Osteocyte (in vitro differentiated cells): ENCODE measurements at regions not wholly inside any gene's neighbourhood (a gene's known extent, or its start where the extent isn't known, plus 50 kb on each side); places are given as distances from the start of the nearest gene placed in this dataset.

ENCODE experiments used
- DNase-seq: peaks from one replicate; pipeline ENCODE4 v3.0.0; 2021; ENCODE audit warnings: mixed read lengths; ENCODE audit not compliant: unreplicated experiment; ENCODE audit errors: extremely low spot score
- H3K27ac Mint-ChIP-seq: one replicate; pipeline ENCODE4 v1.8.0; 2021; ENCODE audit warnings: mild to moderate bottlenecking, mixed read lengths; ENCODE audit not compliant: unreplicated experiment
- H3K27me3 Mint-ChIP-seq: one replicate; pipeline ENCODE4 v1.8.0; 2021; ENCODE audit warnings: mixed read lengths; ENCODE audit not compliant: unreplicated experiment
- H3K36me3 Mint-ChIP-seq: one replicate; pipeline ENCODE4 v1.8.0; 2021; ENCODE audit warnings: mixed read lengths; ENCODE audit not compliant: unreplicated experiment
- H3K4me1 Mint-ChIP-seq: one replicate; pipeline ENCODE4 v1.8.0; 2021; ENCODE audit warnings: mixed read lengths; ENCODE audit not compliant: unreplicated experiment
- H3K4me3 Mint-ChIP-seq: one replicate; pipeline ENCODE4 v1.8.0; 2021; ENCODE audit warnings: mild to moderate bottlenecking, moderate library complexity, mixed read lengths; ENCODE audit not compliant: unreplicated experiment
- H3K9me3 Mint-ChIP-seq: one replicate; pipeline ENCODE4 v1.8.0; 2021; ENCODE audit warnings: mixed read lengths; ENCODE audit not compliant: unreplicated experiment
- TF ChIP-seq, protein P1 (sequence below): fragments of 200-600 bp; sonication (generic); IDR thresholded peaks from 2 replicates; pipeline ENCODE4 v1.5.0; 2021; ENCODE audit warnings: antibody characterized with exemption, mild to moderate bottlenecking, moderate library complexity

DNA sequence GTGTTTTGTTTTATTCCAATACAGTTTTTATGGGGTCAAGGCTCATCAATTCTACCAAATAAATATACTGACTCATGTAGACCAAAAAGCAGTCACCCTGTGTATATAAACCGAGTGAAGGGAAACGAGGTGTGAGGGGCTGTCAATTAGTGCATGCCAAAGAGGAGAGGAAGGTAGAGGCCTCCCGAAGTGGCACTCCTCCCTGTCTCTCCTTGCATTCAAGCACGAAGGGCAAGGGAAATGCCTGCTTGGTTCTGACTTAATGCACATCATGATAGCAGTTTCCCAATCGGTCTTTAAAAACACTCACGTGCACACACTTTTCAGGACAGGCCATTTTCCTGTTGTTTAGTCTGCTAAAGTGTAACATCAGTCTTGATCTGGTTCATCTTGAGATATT, 125.6 kb upstream of the SLCO6A1 start:
- no peak for DNase-seq
- H3K27me3 Mint-ChIP-seq = no peaks in the 10 kb centered on the region
- TF ChIP-seq, protein P1, sequence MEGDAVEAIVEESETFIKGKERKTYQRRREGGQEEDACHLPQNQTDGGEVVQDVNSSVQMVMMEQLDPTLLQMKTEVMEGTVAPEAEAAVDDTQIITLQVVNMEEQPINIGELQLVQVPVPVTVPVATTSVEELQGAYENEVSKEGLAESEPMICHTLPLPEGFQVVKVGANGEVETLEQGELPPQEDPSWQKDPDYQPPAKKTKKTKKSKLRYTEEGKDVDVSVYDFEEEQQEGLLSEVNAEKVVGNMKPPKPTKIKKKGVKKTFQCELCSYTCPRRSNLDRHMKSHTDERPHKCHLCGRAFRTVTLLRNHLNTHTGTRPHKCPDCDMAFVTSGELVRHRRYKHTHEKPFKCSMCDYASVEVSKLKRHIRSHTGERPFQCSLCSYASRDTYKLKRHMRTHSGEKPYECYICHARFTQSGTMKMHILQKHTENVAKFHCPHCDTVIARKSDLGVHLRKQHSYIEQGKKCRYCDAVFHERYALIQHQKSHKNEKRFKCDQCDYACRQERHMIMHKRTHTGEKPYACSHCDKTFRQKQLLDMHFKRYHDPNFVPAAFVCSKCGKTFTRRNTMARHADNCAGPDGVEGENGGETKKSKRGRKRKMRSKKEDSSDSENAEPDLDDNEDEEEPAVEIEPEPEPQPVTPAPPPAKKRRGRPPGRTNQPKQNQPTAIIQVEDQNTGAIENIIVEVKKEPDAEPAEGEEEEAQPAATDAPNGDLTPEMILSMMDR = no peak
- H3K4me1 Mint-ChIP-seq = peaks cover 54% of the 10 kb centered on the region
- no peak overlapping the region for H3K4me3 Mint-ChIP-seq
- no peaks in the 10 kb centered on the region for H3K36me3 Mint-ChIP-seq
- H3K27ac Mint-ChIP-seq = no peak overlapping the region
- H3K9me3 Mint-ChIP-seq = no peaks in the 10 kb centered on the region

- Mint-ChIP-seq H3K27ac (peak overlapping the region; percentile 36), H3K27me3 (no peaks in the 10 kb centered on the region), H3K4me3 (no peak overlapping the region), H3K4me1 (peaks cover 54% of the 10 kb centered on the region), H3K36me3 (no peaks in the 10 kb centered on the region), H3K9me3 (no peaks in the 10 kb centered on the region)
- DNase-seq = no peak
- TF ChIP-seq, protein P1 = no peak
These were observed 126.7 kb upstream of the SLCO6A1 start for GRCh38 chr5:102625468-102625867.

DNA sequence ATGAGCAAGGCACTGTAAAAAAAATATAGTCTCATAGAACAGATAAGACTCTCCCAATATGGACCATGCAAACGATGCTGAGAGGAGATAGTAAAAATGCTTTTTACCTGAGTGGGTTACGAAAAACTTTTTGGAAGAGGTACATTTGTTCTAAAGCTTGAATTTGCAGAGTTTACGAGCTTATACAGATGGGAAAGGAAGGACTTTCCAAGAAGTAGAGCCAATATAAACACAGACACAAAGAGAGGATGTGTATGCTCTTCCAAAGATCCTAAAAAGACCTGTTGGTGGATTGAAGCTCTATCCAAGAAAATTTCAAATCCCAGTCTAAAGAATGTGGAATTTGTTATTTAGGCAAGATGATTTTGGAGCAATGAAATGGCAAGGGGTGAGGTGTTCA, 127.1 kb upstream of the SLCO6A1 start:
- no peak overlapping the region for H3K4me3 Mint-ChIP-seq
- no peaks in the 10 kb centered on the region for H3K27me3 Mint-ChIP-seq
- H3K9me3 Mint-ChIP-seq = no peaks in the 10 kb centered on the region
- H3K27ac Mint-ChIP-seq = peak overlapping the region; percentile 36
- H3K36me3 Mint-ChIP-seq = no peaks in the 10 kb centered on the region
- H3K4me1 Mint-ChIP-seq = peaks cover 54% of the 10 kb centered on the region
- no peak for DNase-seq
- TF ChIP-seq, protein P1 = no peak

- no peak overlapping the region for H3K4me3 Mint-ChIP-seq
- H3K4me1 Mint-ChIP-seq = peaks cover 52% of the 10 kb centered on the region
- peak overlapping the region; percentile 75 for H3K27ac Mint-ChIP-seq
- peaks cover 7% of the 10 kb centered on the region for H3K9me3 Mint-ChIP-seq
- peaks cover 6% of the 10 kb centered on the region for H3K36me3 Mint-ChIP-seq
- H3K27me3 Mint-ChIP-seq = no peaks in the 10 kb centered on the region
- no peak for DNase-seq
- TF ChIP-seq, protein P1 = no peak
These were observed 127.8 kb upstream of the PAM start for GRCh38 chr5:102627315-102627714.

DNA sequence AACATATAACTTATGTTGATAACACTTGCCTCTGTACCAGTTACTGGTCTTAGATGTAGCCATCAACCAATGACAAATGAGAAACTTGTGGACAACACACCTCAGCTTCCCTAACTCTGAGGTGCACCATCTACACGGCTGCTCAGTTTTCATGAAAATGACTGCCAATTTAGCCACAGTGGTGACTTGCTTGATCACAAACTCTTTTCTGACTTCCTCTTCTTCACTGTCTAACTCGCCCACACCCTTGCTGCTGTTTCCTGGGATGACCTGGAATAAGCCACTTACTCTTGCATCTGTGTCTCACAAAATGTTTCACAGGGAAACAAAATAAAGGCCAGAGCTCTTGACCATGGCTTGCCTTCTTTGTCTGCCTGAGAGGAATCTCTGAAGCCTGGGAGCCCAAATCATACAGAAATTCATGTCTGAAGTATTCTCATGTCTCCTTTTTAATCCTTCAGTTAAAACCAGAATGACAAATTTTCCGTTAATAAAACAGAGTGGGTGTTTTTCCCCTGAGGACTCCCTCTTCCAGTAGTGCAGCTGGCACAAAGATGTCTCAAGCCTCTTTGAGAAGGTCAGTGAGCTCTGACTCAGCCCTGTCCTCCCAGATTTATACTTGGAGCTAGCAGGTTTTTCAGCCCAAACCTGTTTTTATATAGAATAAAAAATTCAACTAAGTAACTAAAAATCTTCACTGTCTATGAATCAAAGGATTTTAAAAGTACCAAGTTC, 126.5 kb upstream of the PAM start:
- Mint-ChIP-seq H3K27me3 (no peaks in the 10 kb centered on the region), H3K9me3 (peaks cover 10% of the 10 kb centered on the region), H3K27ac (peak overlapping the region; percentile 97), H3K4me3 (no peak overlapping the region), H3K4me1 (peaks cover 46% of the 10 kb centered on the region), H3K36me3 (peaks cover 12% of the 10 kb centered on the region)
- TF ChIP-seq, protein P1 = no peak
- no peak for DNase-seq
